ENCODE measurements at regions not wholly inside any gene's neighbourhood (a gene's known extent, or its start where the extent isn't known, plus 50 kb on each side); places are given as distances from the start of the nearest gene placed in this dataset.

GRCh38 chr12:23202728-23203127 is 577.8 kb downstream of the ETNK1 start:
- no peak for TF ChIP-seq CTCF (IDR thresholded peaks at IDR 0.05; ENCODE audit: insufficient read depth, low read length)
- no peak overlapping the region for H3K4me3 ChIP-seq (ENCODE audit: low read depth, low read length)
- DNase-seq (ENCODE audit: low read depth) = no peak

GRCh38 chr12:23204933-23205778 is 580.2 kb downstream of the ETNK1 start:
- peak; percentile 80 for DNase-seq (ENCODE audit: low read depth)
- peak; percentile 90 for TF ChIP-seq CTCF (IDR thresholded peaks at IDR 0.05; ENCODE audit: insufficient read depth, low read length)
- H3K4me3 ChIP-seq (ENCODE audit: low read depth, low read length) = no peak overlapping the region

- TF ChIP-seq CTCF (IDR thresholded peaks at IDR 0.05; ENCODE audit: insufficient read depth, low read length) = no peak
- DNase-seq (ENCODE audit: low read depth) = no peak
- H3K4me3 ChIP-seq (ENCODE audit: low read depth, low read length) = no peak overlapping the region
These were observed 584.8 kb downstream of the ETNK1 start for GRCh38 chr12:23209793-23210192.

- H3K4me3 ChIP-seq (ENCODE audit: low read depth, low read length) = no peak overlapping the region
- TF ChIP-seq CTCF (IDR thresholded peaks at IDR 0.05; ENCODE audit: insufficient read depth, low read length) = no peak
- no peak for DNase-seq (ENCODE audit: low read depth)
These were observed 585.6 kb downstream of the ETNK1 start for GRCh38 chr12:23210573-23210972.

- TF ChIP-seq CTCF (IDR thresholded peaks at IDR 0.05; ENCODE audit: insufficient read depth, low read length) = no peak
- H3K4me3 ChIP-seq (ENCODE audit: low read depth, low read length) = no peak overlapping the region
- no peak for DNase-seq (ENCODE audit: low read depth)
These were observed 586.7 kb downstream of the ETNK1 start for GRCh38 chr12:23211384-23212320.

- no peak overlapping the region for H3K4me3 ChIP-seq (ENCODE audit: low read depth, low read length)
- no peak for DNase-seq (ENCODE audit: low read depth)
- TF ChIP-seq CTCF (IDR thresholded peaks at IDR 0.05; ENCODE audit: insufficient read depth, low read length) = no peak
These were observed 592.2 kb downstream of the ETNK1 start for GRCh38 chr12:23217158-23217557.

All from fibroblast of the aortic adventitia (primary cell).